ENCODE measurements at regions not wholly inside any gene's neighbourhood (a gene's known extent, or its start where the extent isn't known, plus 50 kb on each side); places are given as distances from the start of the nearest gene placed in this dataset.

DNA sequence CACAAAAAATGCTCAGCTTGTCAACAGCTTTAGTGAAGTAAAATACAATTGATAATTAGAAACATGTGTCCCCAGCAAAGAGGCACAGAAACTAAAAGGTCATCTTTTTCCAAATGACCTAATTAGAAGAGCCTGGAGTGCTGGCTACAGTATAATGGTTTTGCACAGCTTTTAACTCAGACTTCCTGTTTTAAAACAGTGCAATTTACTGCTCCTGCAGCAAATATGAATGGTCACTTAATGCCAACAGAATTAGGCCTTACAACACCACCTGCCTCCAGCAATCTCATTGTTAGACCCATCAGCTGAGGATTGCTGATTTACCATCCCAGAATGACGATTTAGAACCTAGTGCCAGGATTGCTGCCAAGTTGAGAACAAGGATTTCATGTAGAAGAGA lies 239.3 kb downstream of the CETN3 start:
- TF ChIP-seq EZH2 (IDR thresholded peaks at IDR 0.05; ENCODE audit: insufficient read depth, poor library complexity, severe bottlenecking) (no peak), EZH2phosphoT487 (IDR thresholded peaks at IDR 0.05; ENCODE audit: insufficient read depth, low read depth) (no peak)
